ENCODE measurements at regions not wholly inside any gene's neighbourhood (a gene's known extent, or its start where the extent isn't known, plus 50 kb on each side); places are given as distances from the start of the nearest gene placed in this dataset.

- H3K4me1 Mint-ChIP-seq (ENCODE audit: insufficient read depth, unreplicated experiment) = no peaks in the 10 kb centered on the region
- no peak overlapping the region for H3K4me3 Mint-ChIP-seq (ENCODE audit: unreplicated experiment)
- peaks cover 9% of the 10 kb centered on the region for H3K9me3 Mint-ChIP-seq (ENCODE audit: unreplicated experiment)
- TF ChIP-seq CTCF (IDR thresholded peaks at IDR 0.05; ENCODE audit: unreplicated experiment) = no peak
- H3K27ac Mint-ChIP-seq (ENCODE audit: low read depth, unreplicated experiment) = no peak overlapping the region
- intact Hi-C loops (cut with micrococcal nuclease) = no loop called here
- H3K27me3 Mint-ChIP-seq (ENCODE audit: insufficient read depth, unreplicated experiment) = peaks cover 34% of the 10 kb centered on the region
- no peak for DNase-seq (ENCODE audit: unreplicated experiment)
- H3K36me3 Mint-ChIP-seq (ENCODE audit: insufficient read depth, unreplicated experiment) = no peaks in the 10 kb centered on the region
- ChIA-PET POLR2A (no interaction called here), CTCF (no interaction called here)
- no TSS peak for BruUV-seq (replicated peaks)
These were observed 286.8 kb upstream of the ZMIZ1 start for GRCh38 chr10:78781991-78782390.

DNA sequence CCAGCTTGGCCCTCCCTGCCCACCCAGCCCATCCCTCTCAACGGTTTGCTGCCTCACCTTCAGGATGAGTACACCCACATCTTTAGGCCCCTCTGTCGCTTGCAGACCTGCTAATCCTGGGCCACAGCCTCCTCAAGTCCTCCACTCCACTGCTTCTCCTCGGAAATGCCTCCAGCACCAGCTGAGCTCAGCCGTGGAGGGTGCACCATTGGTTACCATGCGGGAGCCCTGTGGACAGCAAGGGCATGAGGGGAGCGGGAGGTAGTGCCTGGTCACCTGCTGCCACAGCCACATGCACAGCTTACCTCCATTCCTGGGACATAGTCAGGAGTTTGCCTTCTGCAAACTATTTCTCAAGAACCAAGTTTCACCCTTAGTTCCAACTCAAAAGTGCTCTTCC is 286.3 kb upstream of the ZMIZ1 start:
- intact Hi-C loops (cut with micrococcal nuclease) = no loop called here
- Mint-ChIP-seq H3K36me3 (ENCODE audit: insufficient read depth, unreplicated experiment) (no peaks in the 10 kb centered on the region), H3K9me3 (ENCODE audit: unreplicated experiment) (peaks cover 9% of the 10 kb centered on the region), H3K27me3 (ENCODE audit: insufficient read depth, unreplicated experiment) (peaks cover 34% of the 10 kb centered on the region), H3K4me3 (ENCODE audit: unreplicated experiment) (no peak overlapping the region), H3K27ac (ENCODE audit: low read depth, unreplicated experiment) (no peak overlapping the region), H3K4me1 (ENCODE audit: insufficient read depth, unreplicated experiment) (no peaks in the 10 kb centered on the region)
- POLR2A ChIA-PET = no interaction called here
- no TSS peak for BruUV-seq (replicated peaks)
- no peak for DNase-seq (ENCODE audit: unreplicated experiment)
- TF ChIP-seq CTCF (IDR thresholded peaks at IDR 0.05; ENCODE audit: unreplicated experiment) = no peak
- CTCF ChIA-PET = no interaction called here

DNA sequence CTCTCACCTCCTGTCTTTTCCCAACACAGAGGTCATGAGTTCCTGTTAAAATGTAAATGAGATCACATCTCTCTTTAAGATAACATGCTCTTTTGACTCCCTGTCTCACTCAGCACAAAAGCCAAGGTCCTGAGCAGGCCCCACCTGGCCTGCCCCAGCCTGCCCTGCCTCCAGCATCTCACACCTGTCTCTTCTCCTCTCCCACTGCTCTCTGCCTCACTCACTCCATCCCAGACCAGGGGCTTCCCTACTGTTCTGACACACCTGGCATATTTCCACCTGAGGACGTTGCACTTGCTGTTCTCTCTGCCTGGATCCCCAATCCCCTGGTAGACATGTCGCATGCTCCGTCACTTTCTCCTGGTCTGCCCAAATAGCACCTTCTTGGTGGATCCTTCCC is 285.0 kb upstream of the ZMIZ1 start:
- no TSS peak for BruUV-seq (replicated peaks)
- TF ChIP-seq CTCF (IDR thresholded peaks at IDR 0.05; ENCODE audit: unreplicated experiment) = no peak
- Mint-ChIP-seq H3K27me3 (ENCODE audit: insufficient read depth, unreplicated experiment) (peaks cover 38% of the 10 kb centered on the region), H3K4me3 (ENCODE audit: unreplicated experiment) (no peak overlapping the region), H3K27ac (ENCODE audit: low read depth, unreplicated experiment) (no peak overlapping the region), H3K36me3 (ENCODE audit: insufficient read depth, unreplicated experiment) (no peaks in the 10 kb centered on the region), H3K4me1 (ENCODE audit: insufficient read depth, unreplicated experiment) (no peaks in the 10 kb centered on the region), H3K9me3 (ENCODE audit: unreplicated experiment) (peaks cover 9% of the 10 kb centered on the region)
- no peak for DNase-seq (ENCODE audit: unreplicated experiment)
- POLR2A ChIA-PET = no interaction called here
- intact Hi-C loops (cut with micrococcal nuclease) = no loop called here
- CTCF ChIA-PET = no interaction called here

DNA sequence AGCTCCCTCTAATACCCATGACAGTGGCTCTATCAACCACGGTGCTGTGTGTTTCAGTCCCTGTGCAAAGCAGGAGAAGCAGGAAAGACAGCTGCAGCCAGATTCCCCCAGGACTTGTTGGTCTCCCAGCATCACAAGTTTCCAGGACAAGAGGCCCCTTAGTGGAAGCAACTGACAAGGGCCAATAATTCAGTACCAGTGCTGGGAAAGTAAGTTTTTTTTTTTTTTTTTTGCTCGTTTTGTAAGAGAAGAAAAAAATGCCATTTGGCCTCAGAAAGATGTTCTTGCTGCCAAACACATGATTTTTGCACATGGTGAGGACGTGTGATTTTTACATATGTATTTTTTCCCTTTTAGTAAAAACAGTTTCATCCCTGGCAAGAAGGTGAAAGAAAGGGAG is 284.2 kb upstream of the ZMIZ1 start:
- no peak for DNase-seq (ENCODE audit: unreplicated experiment)
- CTCF ChIA-PET = no interaction called here
- Mint-ChIP-seq H3K9me3 (ENCODE audit: unreplicated experiment) (peaks cover 9% of the 10 kb centered on the region), H3K4me3 (ENCODE audit: unreplicated experiment) (no peak overlapping the region), H3K36me3 (ENCODE audit: insufficient read depth, unreplicated experiment) (no peaks in the 10 kb centered on the region), H3K27ac (ENCODE audit: low read depth, unreplicated experiment) (no peak overlapping the region), H3K27me3 (ENCODE audit: insufficient read depth, unreplicated experiment) (peaks cover 46% of the 10 kb centered on the region), H3K4me1 (ENCODE audit: insufficient read depth, unreplicated experiment) (no peaks in the 10 kb centered on the region)
- intact Hi-C loops (cut with micrococcal nuclease) = no loop called here
- POLR2A ChIA-PET = no interaction called here
- no TSS peak for BruUV-seq (replicated peaks)
- no peak for TF ChIP-seq CTCF (IDR thresholded peaks at IDR 0.05; ENCODE audit: unreplicated experiment)

All from MCF 10A (cell line).